ENCODE measurements at regions not wholly inside any gene's neighbourhood (a gene's known extent, or its start where the extent isn't known, plus 50 kb on each side); places are given as distances from the start of the nearest gene placed in this dataset.

DNA sequence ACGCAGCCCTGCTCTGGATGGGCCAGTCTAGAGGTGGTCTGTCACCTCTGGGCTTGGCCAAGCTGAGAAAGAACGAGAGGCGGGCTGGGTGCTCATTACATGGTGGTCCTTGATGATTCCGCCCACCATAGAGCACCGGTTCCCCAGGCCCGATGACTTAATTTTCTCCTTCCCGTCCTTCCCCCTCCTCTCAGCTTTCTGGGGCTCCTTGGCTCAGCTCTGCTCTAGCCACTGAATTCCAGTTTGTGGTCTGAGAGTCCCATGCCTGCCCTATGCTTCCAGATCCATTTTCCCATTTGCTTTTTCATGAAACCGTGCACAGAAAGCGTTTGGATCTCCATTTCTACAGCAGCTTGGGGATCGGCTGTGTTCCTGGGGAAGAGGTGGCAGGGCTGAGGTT lies 318.5 kb upstream of the C1orf174 start:
- TF ChIP-seq EZH2 (IDR thresholded peaks at IDR 0.05; ENCODE audit: borderline replicate concordance, low read depth, low read length, severe bottlenecking) (no peak), POLR2A (IDR thresholded peaks at IDR 0.05; ENCODE audit: low read depth, low read length) (no peak)
